ENCODE measurements at regions not wholly inside any gene's neighbourhood (a gene's known extent, or its start where the extent isn't known, plus 50 kb on each side); places are given as distances from the start of the nearest gene placed in this dataset.

DNA sequence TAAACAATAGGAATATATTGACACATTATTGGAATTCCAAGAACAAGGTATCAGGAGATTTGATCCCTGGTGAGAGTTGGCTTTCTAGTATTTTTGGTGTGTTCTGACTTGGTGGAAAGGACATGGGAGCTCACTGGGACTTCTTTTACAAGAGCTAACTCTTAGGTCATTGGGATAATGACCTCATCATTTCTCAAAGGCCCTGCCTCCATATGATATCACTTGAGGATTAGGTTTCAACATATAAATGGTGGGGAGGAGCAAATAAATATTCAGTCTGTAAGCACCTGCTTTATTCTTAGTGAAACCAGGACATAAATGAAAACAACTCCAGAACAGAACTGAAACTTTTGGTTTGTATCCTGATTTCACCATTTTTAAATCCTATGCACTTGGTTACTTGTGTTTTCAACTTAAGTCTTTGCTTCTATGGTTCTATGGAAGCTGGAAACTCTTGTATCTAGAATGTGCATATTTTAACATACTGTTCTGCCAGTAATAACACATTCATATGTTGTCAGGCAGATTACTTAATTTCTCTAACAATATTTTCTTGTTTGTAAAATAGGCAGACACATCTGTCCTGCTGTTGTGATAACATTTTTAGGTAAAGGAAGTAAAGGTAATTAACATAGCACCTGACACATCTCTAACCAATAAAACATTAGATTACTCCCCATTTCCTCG lies 1527.7 kb upstream of the CDH8 start:
- no peak for DNase-seq

- no peak for DNase-seq
Measured at GRCh38 chr16:63553980-63554379, 1517.7 kb upstream of the CDH8 start.

GRCh38 chr16:63539276-63539675 lies 1503.0 kb upstream of the CDH8 start:
- no peak for DNase-seq

DNA sequence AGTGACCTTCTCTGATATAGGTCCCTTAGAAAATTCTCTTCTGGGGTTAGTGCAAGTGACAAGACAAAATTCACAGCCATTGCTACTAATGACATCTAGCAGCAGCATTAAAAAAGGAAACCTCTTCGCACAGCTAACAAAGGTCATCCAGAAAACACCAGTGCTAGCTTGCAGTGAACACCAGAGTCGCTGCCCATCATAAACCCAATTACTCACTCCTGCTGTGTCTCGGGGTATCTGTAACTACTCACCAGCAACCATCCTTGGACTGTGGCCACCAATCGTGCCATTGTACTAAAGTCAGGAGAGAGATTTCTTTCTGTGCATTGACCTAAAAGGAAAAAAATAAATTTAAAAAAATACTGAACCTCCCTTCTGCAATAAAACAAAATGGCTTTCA lies 1494.7 kb upstream of the CDH8 start:
- no peak for DNase-seq

DNA sequence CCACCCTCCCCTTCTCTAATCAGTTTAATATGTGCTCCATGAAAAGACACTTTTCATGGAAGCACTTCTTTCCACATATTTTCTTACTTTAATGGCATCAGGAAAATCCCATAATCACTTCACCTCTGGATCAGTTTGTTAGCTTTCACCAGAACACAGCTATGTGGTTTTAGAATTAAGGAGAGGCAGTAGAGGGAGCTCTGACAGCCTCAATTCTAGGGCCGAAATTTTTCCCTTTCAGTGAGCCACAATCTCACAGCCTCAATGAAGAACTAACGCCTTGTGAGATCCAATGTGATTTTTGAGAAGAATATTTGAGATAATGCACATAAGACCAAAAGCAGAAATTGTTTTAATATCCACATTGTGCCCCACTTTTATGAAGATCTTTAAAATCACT lies 1494.0 kb upstream of the CDH8 start:
- no peak for DNase-seq

- no peak for DNase-seq
Measured at GRCh38 chr16:63527404-63527803, 1491.2 kb upstream of the CDH8 start.

GRCh38 chr16:63516394-63516793 lies 1480.2 kb upstream of the CDH8 start:
- DNase-seq = no peak

GRCh38 chr16:63512910-63513309 lies 1476.7 kb upstream of the CDH8 start:
- no peak for DNase-seq

DNA sequence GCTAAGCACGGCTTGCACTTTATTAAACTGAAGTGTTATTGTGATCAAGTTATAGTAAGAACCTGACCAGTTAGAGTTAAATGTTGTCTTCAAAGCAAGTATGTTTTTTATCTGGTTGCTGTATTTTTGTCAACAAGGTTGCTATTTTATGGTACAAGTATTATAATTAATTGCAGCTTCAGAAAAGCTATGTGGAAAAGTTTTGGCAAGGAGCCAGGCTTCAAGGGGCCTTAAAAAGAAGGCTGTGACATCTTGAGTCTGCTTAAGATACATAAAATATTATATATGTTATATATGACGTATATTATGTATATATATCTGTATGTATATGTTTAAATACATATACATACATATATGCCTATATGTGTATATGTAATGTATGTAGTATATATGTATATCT lies 1461.2 kb upstream of the CDH8 start:
- no peak for DNase-seq

GRCh38 chr16:63496282-63496681 lies 1460.0 kb upstream of the CDH8 start:
- no peak for DNase-seq

DNA sequence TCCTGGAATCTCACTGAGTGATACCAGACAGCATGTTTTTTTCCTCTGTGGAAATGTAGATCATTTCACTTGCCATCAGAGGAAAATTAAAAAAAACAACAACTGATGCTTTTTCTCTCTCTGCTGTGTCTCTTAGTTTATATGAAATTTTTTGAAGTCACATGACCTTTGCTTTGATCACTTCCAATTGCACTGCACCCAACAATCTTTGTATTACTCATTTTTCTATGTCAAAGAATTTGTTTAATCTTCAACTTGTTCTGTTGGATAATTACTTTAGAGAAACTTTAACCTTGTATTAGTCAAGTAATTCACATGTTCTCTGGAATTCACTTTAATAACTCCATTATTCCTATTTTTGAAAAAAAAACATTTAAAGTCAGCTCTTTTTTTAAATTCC lies 1452.7 kb upstream of the CDH8 start:
- DNase-seq = no peak

GRCh38 chr16:63481060-63481459 lies 1444.8 kb upstream of the CDH8 start:
- no peak for DNase-seq

GRCh38 chr16:63473725-63474124 lies 1437.5 kb upstream of the CDH8 start:
- DNase-seq = no peak

GRCh38 chr16:63467513-63467912 lies 1431.3 kb upstream of the CDH8 start:
- no peak for DNase-seq

GRCh38 chr16:63462316-63462715 lies 1426.1 kb upstream of the CDH8 start:
- no peak for DNase-seq

DNA sequence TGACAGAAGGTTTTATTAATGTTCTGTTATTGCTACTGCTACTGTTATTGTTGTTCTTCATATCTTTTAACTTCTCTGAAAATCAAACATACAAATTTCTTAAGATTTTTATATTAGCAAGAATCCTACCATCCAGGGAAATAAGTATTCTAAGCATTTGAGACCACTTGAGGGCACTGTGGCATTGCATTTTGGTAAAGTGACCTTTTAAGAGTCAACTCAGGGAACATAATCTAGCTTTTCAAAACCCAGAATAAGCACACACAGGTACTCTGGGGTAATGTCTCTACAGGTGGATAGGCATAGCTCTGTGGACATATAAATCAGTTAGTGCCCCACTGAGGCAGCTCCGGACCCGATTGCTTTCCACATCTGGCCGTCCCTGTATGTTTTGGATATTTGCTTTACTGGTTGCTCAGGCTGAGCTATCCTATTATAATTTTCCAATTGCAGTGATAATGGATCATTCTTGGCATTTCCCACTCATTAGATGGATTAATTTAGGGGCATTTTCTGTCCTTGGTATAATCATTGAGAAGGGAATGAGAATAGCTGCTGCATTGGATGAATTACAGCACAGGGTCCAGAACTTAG lies 1425.1 kb upstream of the CDH8 start:
- DNase-seq = no peak

GRCh38 chr16:63458846-63459245 lies 1422.6 kb upstream of the CDH8 start:
- DNase-seq = no peak

DNA sequence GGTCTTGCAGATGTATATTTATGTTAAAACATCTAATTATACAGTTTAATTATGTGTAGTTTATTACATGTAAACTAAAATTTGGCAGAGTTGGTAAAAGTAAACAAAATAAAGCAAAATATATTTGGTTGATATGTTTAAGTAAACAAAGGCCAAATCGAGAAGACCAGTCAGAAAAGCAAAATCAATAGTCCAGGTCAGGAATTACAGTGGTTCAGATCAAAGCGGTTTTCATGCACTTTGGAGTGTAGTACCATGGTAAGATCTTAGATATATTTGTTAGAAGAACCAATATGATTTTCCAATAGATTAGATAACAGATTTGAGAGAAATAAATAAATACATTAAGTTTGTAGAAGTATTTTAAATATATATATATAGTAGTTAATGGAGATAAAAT lies 1421.6 kb upstream of the CDH8 start:
- no peak for DNase-seq

GRCh38 chr16:63453261-63453660 lies 1417.0 kb upstream of the CDH8 start:
- DNase-seq = no peak

DNA sequence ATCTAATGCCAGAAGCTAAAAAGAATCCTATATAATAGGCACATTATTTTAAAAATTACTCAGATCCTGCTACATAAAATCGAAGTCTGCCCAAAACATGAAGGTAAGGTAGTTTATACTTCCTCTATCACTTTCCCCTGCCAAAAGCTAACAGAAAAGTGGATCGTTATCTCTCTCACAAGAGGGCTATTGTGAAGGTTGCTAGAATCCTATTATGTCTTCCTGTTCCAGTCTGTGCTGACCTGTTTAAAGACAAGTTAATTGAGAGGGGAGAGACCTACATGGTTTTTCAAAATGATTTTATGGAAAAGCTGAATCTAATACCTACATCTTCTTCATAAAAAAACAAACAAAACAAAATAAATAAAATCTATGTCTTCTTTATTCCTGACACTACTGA lies 1410.9 kb upstream of the CDH8 start:
- no peak for DNase-seq

- DNase-seq = no peak
Measured at GRCh38 chr16:63442246-63442645, 1406.0 kb upstream of the CDH8 start.

DNA sequence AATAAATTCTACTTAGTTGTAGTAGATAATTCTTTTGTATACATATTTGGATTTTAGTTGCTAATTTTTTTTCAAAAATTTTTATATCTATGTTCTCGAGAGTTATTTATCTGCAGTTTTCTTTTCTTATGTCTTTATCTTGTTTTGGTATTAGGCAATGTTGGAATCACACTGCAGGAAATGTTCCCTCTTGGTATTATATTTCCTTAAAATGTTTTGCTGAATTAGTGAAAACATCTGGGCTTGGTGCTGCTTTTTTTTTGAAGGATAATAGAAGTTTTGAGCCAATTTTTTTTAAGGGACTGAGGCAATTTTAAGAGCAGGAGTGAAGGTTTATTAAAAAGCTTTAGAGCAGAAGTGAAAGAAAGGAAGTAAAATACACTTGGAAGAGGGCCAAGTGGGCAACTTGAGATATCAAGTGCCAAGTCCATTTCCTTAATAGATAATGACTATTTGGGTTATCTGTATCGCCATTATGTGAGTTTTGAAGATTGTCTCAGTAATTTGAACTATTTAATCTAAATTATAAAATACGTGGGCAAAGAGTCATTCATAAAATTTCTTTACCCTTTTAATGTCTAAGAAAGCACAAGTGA lies 1390.1 kb upstream of the CDH8 start:
- DNase-seq = no peak

DNA sequence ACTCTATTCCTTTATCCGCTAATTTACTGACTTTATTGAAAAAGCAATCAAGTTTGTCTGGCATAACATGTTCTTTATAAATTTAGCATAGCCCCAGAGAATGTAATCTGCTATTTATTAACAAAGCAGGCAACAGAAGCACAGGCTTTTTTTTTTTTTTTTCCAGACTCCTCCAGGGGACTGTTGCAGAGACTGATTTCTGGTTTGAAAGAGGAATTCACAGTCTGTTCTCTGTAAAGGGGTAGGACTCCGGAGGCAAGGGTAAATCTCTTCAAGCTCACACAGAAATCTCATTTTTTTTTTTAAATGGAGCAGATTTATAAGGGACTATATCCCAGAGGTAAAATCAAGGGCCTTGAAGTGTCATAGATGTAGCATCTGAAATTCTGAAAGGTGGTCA lies 1386.5 kb upstream of the CDH8 start:
- no peak for DNase-seq

- no peak for DNase-seq
Measured at GRCh38 chr16:63416712-63417111, 1380.5 kb upstream of the CDH8 start.

DNA sequence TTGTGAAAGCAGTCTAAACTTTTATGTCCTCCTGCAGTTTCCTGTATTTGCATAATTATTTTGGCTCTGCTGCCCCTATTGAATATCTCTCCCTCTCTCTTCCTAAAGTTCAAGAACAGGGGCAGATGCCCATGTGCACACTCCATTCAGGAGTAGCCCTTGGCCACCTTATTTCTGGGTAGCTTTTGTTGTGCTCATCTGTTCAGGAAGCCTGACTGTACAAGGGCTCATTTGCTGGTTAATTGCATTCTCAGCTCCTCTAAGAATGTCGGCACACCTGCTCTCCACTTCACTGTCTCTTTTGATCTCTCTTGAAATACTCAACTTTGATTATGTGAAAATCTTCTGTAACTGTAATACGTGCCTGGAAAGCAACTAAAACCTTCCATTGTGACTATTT lies 1378.8 kb upstream of the CDH8 start:
- DNase-seq = no peak

All from 8988T (cell line).